HG02943 (cell line): ENCODE measurements at regions not wholly inside any gene's neighbourhood (a gene's known extent, or its start where the extent isn't known, plus 50 kb on each side); places are given as distances from the start of the nearest gene placed in this dataset.
"Not testable (repeated sequence)": the region's sequence is repeated elsewhere in the genome, so short reads cannot be mapped to it uniquely, and the experiment has no call there.

ENCODE experiments used
- ATAC-seq: cut with Tn5 transposase; IDR thresholded peaks from one replicate; pipeline ENCODE4 v1.9.1; 2021; ENCODE audit warnings: mild to moderate bottlenecking, low read depth, moderate library complexity; ENCODE audit not compliant: unreplicated experiment

GRCh38 chr4:110364911-110365520 is 110.9 kb upstream of the ENPEP start:
- no peak for ATAC-seq

GRCh38 chr4:110361921-110362320 is 114.0 kb upstream of the ENPEP start:
- ATAC-seq, result no peak

GRCh38 chr4:110359076-110359475 is 116.9 kb upstream of the ENPEP start:
- ATAC-seq, result no peak

- no peak for ATAC-seq
These were observed 118.4 kb upstream of the ENPEP start for GRCh38 chr4:110357521-110357920.

- no peak for ATAC-seq
These were observed 121.5 kb upstream of the ENPEP start for GRCh38 chr4:110354460-110354859.

- no peak for ATAC-seq
These were observed 123.1 kb upstream of the ENPEP start for GRCh38 chr4:110352670-110353442.

GRCh38 chr4:110348711-110349383 is 127.1 kb upstream of the ENPEP start:
- ATAC-seq, result no peak

GRCh38 chr4:110347805-110348204 is 128.2 kb upstream of the ENPEP start:
- no peak for ATAC-seq

- ATAC-seq, result no peak
These were observed 131.8 kb upstream of the ENPEP start for GRCh38 chr4:110344165-110344564.

GRCh38 chr4:110343534-110343933 is 132.4 kb upstream of the ENPEP start:
- no peak for ATAC-seq

GRCh38 chr4:110341118-110341517 is 134.8 kb upstream of the ENPEP start:
- not testable (repeated sequence) for ATAC-seq

- no peak for ATAC-seq
These were observed 137.0 kb upstream of the ELOVL6 start for GRCh38 chr4:110335399-110335798.

- ATAC-seq, result no peak
These were observed 134.1 kb upstream of the ELOVL6 start for GRCh38 chr4:110332483-110332882.

GRCh38 chr4:110326426-110326825 is 128.0 kb upstream of the ELOVL6 start:
- not testable (repeated sequence) for ATAC-seq

- ATAC-seq, result no peak
These were observed 112.4 kb upstream of the ELOVL6 start for GRCh38 chr4:110310795-110311194.

GRCh38 chr4:110309675-110310074 is 111.3 kb upstream of the ELOVL6 start:
- ATAC-seq, result no peak

GRCh38 chr4:110306303-110306702 is 107.9 kb upstream of the ELOVL6 start:
- ATAC-seq, result no peak

GRCh38 chr4:110305455-110305854 is 107.0 kb upstream of the ELOVL6 start:
- ATAC-seq, result no peak

GRCh38 chr4:110296892-110297291 is 98.5 kb upstream of the ELOVL6 start:
- ATAC-seq, result no peak

- ATAC-seq, result no peak
These were observed 95.8 kb upstream of the ELOVL6 start for GRCh38 chr4:110294165-110294564.

GRCh38 chr4:110292994-110293744 is 94.8 kb upstream of the ELOVL6 start:
- no peak for ATAC-seq
